Stimulated activated CD8-positive, alpha-beta memory T cell treated with anti-CD3 and anti-CD28 coated beads, Interleukin-2, amount 100 ng/mL, for 48 hours (primary cell): ENCODE measurements at regions not wholly inside any gene's neighbourhood (a gene's known extent, or its start where the extent isn't known, plus 50 kb on each side); places are given as distances from the start of the nearest gene placed in this dataset.
"Not testable (repeated sequence)": the region's sequence is repeated elsewhere in the genome, so short reads cannot be mapped to it uniquely, and the experiment has no call there.

Source experiments
- DNase-seq, 2 donors: peaks; one replicate each; pipeline ENCODE4 v3.0.0-alpha.2; 2020; ENCODE audit warnings: low read depth in 2 of 2

DNA sequence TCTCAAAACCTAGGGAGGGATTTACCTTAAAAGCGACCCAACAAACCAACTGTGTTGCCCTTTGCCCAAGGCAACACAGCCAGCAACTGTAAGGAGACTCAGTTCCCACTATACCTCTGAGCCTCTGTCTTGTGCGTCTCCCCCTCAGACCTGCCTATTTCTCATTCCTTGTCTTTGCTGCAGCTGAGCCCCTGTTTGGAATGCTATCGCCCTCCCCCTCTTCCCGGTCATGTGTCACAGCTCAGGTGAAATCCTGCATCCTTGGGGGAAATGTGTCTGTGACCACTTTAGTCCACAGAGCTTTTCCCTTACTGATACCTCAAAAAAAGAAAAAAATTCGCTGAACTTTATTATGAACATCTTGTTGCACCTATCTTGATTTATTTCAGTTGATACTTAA is 52.0 kb upstream of the LRIG1 start:
- DNase-seq, result no peak

DNA sequence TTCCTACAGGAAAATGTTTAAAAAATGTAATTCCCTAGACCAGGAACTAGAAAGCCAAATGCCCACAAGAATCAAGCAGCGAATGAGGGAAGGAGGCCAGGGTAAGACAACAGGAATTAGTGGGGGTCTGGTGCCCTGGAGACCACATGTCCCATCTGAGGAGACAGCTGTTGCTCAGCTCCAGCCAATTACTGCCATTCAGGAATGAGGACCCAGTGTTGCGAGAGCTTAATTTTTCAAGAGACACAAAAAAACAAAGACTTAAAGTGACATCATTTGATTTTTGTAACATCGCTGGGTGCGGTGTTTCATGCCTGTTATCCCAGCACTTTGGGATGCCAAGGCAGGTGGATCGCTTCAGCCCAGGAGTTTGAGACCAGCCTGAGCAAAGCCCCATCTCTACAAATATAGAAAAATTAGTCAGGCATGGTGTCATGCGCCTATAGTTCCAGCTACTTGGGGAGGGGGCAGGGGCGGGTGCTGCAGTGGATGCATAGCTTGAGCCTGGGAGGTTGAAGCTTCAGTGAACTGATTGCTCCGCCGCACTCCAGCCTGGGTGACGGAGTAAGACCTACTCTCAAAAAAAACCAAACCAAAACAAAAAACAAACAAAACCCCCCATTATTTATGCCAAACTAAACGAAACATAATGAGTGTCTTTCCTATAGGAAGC is 52.8 kb upstream of the LRIG1 start:
- DNase-seq, result no peak

DNA sequence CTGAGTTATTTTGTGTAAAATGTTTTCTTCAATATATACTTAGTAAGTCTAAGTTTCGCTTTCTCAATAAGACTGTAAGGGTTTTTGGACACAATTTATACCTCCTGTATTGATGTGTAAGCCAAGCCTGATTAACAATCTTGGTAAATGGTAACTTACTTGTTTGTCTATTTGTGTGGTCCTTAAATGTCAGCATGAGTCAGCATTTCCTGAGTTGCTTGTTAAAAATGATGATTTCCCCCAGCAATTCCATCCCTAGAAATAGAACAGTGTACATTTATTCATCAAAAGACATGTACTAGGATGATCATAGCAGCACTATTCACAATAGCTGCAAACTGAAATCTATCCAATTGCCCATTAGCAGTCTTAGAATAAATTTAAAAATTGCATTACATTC is 53.4 kb upstream of the LRIG1 start:
- no peak for DNase-seq

DNA sequence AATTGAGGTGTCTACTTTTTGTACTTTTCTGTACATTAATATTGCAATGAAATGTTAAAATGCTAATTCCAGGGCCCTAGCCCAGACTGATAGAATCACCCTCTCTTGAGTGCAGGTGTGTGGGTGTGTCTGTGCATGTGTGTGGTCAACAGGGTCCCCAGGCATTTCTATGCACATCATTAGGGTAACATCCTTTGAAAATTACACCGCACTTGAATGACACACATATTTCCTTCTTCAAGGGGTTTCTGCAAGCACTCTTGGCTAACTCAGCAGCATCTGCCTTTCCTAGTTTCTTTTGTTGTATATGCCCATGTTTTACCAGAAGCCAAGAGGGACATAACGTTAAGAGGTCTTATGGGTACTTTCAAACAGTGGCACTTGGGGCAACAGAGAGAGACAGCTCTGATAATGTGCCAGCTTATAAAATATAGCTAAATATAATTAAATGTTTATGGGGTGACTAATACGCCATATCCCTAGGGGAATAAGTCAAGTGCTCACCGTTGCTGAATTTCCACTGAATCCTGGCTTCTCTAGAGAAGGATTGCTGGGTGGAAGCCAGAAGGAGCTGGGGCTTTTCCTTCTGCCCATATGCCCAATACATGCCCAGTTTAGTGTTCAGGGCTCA is 54.5 kb upstream of the LRIG1 start:
- no peak for DNase-seq

DNA sequence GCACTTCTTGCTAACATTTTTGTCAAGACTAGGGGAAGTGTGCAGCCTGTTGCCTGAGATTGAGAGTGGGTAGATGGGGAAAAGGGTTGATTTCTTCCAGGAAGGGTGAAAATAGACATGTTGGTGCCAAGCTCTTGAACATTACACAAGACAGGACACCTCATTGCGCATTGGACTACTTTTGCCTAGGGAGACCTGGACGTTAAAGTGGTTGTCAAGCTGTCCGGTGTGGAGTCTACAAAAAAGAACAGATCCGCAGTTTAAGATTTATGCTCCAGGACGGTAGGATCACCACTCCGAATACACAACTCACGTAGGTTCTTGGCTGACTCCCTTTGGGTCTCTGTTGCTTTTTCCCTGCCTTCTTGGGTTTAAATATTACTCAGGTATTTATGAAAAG is 56.3 kb upstream of the LRIG1 start:
- no peak for DNase-seq

DNA sequence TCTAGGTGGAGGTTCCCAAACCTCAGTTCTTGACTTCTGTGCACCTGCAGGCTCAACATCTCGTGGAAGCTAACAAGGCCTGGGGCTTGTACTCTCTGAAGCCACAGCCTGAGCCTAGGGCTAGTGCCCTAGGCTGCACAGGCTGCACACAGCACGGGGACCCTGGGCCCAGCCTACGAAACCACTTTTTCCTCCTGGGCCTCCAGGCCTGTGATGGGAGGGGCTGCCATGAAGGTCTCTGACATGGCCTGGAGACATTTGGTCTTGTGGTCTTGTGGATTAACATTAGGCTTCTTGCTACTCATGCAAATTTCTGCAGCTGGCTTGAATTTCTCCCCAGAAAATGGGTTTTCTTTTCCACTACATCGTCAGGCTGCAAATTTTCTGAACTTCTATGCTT is 59.1 kb upstream of the LRIG1 start:
- DNase-seq, result not testable (repeated sequence)

DNA sequence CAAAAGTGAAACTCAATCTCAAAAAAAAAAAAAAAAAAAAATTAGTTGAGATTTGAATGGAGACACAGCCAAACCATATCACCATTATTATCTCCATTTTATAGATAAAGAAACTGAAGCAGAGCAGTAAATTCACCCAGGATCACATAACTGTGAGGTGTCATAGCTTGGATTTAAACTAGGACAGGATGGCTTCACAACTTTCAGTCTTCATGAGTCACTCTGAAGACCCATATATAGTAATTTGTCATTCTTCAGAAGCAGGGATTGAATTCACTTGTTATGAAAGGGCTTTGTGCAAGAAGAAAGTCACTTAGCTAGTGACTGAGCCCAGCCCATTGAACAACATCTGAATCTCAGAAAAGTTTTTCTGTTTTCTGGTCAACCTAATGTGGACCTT is 60.5 kb upstream of the LRIG1 start:
- DNase-seq, result no peak

DNA sequence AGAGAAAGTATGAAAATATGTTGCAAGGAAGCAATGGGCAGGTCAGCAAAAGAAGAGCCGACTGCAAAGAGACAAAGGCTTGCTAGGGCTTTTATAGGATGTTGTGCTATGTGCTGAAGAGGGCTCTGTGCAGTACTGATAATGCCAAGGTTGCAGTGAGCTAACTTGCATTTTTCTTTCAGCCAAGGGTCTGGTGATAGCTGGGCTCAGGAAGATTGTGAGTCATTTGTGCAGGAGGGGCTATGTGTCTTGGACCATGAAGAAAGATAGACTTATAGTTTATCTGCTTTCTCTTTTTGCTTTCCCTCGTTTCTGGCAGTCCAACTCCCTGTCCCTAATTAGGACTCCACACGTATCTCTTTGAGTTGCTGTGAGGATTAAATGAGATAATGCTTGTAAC is 64.5 kb upstream of the LRIG1 start:
- DNase-seq, result no peak

DNA sequence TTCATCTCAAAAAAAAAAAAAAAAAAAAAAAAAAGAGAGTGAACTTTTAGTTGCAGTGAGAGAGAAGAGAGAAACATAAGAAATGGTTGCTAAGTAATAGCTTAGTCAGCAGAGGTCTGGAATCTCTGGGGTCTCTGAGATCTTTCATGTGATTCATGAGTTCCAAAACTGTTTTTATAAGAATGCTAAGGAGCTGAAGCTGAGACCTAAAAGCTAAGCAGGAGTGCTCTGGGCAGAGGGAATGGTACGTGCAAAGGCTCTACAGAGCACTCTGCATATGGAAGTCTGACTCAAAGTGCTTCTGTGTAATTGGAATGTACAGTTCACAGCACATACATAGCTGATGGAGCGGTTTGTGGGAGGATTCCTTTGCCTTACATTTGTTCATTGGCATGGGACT is 66.3 kb upstream of the LRIG1 start:
- DNase-seq, result no peak

DNA sequence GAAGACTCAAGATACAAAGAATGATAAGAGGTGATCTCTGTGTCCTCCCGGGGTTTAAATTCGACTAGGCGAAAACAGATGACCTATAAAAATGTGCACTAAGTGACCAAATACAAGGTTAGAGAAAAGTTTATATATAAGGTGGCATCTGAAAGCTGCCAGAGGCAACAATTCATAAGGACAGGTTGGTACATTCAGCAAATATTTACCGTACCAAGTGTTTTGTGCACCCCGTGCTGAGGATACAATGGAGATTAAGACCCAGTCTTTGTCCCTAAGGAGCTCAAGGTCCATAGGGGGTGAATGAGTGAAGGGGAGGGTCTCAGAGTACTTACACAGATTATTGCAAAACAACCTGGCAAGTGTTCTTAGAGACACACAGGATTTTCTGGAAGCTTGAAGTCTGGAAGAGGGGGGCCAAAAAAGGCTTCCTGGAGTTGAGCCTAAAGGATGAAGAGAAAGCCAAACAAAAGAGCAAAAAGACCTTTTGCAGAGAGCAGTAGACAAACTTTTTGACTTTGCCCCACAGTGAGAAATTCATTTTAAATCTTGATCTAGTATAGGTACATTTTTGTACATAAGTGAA is 71.4 kb upstream of the LRIG1 start:
- no peak for DNase-seq

DNA sequence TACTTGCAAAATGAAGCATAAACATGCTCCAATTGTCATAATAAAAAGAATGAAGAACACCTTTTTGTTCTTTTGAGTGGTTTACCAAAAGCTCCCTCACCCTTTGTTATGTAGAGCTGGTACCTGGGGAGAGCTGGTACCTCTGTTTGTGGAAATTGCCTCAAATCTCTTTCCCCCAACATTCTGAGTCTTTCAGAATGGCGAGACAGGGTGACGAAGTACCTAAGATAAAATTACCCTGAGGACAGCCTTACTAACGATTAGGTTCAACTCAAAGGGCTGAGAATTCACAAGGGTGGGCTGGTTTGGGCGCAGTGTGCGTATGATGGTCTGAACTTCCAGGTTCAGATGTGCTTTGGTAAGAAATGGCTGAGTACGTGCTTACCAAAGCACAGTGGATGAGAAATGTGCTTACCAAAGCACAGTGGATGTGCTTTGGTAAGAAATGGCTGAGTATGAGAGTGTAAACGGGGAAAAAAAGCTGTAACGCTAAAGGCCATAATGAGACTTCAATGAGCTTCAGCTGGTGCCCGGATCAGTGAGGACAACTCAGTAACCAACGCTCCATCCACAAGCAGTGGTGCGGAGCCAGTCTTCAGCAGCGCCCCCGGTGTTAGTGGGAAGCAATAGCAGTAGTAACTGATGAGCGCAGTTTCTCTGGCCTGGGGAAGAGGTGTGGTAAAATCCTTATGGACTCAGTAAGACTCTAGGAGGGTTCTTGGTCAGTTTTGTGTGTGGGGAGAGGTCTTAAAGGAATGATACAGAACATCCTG is 72.3 kb upstream of the LRIG1 start:
- DNase-seq, result no peak

DNA sequence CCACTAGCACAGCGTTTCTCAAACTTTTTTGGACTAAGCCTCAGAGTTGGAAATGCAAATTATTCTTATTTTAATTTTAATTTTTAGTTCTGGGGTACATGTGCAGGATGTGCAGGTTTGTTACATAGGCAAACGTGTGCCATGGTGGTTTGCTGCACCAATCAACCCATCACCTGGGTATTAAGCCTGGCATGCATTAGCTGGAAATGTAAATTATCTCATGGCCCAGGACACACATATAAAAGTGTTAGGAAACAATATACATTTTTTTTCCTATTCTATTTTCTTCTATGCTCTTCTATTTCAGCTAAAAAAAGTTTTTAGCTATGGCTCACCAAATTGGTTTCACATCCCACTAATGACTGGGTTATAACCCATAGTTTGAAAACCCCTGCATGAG is 73.3 kb upstream of the LRIG1 start:
- no peak for DNase-seq

DNA sequence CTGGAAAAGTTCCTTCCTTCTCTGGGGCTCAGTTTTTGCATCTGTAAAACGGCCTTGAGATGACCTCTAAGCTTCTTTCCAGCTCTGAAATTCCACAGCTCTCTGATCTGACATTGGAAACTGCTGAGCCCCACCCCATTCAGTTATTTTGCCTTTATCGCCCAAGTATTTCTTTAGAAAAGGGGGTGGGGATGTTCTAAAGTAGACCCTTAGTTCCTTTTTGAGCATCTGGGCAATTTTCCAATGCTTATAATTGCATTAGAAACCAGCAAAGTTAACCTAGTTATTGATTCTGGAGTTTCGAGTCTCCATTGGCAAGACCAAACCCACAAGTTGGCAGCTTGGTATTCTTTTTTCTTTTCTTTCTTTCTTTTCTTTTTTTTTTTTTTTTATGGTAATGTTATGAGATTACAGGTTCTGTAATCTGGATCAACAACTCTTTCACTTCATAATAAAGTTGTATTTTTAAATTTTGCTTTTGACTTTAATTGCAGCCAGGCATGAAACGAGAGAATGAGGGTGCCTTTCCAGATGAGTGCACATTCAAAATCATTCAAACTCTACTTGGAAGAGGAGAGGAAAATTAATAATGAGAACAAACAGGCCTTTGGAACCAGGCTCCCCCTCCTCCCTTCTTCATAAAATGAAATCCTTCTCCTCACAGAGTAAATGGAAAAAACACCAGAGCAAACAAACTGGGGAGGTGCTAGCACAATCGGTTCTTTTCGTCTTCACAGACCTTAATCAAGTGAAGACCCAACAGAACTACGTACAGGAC is 76.8 kb upstream of the LRIG1 start:
- DNase-seq, result no peak

DNA sequence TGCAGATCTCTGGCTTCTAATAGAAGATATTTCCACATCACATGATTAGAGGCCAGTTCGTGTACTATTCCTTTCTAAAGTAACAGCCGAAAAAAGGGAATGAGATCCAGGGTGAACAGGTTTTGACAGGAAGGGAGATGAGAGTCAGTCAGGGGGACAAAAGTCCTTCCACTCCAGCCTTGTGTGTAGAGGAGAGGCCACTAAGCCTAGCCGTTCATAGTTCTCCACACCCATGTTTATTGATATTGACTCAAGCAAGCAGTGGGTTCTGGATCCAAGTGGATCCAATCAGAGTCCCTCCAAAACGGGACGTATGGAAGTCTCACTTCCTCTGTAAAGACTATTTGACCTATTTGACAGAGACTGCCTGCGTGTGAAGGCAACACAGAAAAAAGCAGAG is 80.4 kb upstream of the LRIG1 start:
- DNase-seq, result no peak

DNA sequence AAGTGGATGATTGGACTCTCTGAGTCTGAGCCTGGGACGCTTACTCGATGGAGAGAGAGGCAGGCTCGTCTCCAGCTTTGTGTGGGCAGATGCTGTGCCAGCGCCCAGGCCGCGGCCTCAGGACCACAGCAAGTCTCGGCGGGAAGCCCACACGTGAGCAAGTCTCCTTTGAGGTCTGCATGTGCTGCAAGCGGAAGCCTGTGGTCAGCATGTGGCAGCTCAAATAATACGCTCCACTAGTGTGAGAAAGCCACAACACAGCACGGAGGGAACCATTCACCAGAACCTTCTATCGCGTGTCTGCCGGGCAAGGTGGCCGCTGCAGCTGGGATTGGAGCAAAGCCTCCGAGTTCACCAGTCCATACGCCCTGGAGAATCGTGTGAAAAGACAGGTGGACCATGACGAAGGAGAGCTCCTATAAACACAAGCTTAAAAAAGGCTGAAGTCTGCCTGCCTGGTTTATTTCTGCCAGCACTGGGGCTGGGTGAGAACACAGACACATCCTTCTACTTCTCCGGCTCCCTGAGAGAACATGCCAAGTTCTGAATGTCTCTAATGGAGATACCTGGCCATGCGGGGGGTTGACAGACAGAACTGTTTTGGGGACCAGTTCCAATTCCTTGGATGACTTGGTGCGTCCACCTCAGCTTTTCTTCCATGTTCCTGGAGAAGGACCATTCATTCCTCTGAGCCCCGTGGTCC is 82.0 kb upstream of the LRIG1 start:
- DNase-seq, result peak; percentile 14 to 15

DNA sequence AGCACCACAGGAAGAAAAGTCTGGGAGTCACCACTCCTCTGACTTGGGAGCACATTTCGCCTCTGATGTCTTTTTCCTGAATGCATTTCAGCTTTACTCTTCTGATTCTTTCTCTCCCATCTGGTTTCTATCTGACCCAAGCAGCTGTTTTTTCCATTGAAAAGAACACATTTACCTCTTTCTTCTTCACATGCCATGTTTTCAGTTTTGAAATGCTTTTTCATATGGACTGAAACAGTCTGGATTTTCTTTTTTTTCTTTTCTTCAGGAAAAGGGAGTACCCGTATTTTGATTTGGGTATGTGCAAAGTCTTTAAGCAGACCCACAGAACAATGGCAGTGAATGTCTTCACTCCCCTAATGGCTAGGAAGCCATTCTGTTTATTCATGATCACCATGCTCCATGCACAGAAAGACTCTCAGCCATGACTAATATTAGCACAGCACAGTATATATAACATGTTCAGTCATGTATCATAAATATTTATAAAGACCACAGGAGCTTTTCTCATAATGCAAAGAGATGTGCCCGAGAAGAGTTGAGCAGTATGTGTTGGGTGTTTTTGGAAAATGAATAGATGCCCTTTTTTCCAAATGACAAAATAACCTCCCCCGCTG is 82.7 kb upstream of the LRIG1 start:
- DNase-seq, result no peak

DNA sequence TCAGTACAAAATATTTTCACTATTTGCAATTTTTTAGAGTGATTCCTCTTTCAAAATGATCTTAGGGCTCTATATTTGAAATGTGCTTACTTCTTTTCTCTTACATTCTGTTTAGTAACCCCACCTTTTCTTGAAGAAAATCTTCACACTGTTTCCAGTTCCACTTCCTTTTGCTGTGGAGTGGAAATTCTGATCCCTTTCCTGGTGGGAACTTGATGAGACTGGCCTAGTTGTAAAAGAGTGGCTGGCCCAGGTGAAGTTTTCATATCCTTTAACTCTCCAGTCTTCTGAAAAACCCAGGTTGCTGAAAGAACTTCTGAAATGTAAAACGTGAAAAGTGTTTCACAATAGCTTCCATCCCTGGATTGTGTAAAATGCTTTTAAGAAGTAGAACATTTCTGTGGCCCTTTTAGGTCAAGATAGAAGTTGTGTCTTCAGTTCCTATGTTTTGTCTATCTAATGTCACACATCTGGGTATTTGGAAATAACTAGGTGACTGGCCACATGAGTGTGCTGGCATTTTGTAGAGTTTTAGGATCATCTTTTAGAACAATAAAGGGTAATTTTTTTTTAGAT is 84.8 kb upstream of the LRIG1 start:
- DNase-seq, result no peak

DNA sequence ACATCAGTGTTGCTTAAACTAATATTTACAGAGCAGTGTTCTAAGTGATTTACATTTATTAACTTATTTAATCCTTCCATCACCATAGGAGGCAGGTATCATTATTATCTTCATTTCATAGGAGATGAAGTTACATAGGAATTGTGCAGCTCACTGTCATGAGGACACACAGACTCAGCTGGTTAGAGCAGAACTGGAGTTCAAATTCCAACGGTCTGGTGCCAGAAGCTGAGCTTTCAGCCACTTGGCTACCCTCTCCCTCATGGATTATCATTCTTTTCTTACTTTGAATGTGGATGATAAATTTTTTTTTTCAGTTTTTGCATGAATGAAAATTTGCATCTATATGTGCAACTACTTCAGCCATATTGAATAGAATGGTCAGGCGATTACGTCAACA is 86.0 kb upstream of the LRIG1 start:
- DNase-seq, result no peak

DNA sequence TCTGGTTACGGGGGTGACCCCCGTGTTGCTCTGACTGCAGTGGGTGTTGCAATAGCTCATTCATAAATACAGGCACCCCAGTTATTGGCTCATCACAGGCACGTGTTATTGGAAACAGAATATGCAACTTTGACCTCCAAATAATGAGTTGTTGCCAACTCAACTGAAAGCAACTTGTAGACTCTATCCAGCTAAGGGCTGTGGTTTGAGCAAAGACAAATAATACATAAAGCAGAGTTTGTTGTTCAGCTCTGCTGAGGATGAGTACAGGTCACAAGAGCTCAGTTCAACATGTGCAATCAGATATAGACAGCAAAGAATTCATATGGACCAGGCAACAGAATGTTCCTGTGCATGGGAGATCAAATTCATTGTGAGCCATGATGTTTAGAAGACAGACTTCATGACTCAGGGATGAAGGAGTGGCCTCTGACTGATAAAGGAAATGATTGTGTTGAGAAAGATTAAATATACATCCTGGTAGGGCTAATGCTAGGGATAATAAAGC is 87.6 kb upstream of the LRIG1 start:
- no peak for DNase-seq

DNA sequence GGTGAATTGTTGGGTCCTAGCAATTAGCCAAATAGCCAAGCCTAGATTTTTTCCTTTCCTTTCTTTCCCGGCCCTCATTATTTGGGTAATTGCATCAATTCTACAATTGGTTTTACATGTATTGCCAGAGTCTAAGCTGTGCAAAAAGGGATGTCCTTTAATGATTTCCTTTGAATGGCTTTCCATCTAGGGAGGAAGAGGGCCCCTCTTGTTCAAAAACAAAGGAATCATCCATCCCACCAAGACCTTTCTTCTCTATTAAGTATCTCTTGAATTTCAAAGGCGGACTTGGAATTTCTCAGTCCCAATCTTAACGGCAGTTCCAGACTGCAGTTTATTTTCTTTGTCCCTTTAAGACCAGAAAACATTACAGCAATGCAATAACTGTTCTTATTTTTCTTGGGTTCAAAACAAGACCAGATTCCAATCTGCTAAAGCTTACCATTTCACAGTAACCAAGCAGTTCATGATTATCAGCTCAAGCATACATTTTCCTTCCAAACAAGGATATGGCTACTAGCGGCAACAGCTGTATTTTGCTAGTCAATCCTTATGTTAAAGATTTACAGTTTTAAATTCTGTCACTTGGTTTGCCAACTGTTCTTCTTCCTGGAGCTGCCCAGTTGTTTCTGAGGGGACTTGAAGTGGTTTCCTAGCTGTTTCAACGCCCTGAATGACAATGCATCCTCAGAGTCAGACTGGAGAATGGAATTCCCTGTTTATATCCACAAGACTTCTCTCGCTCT is 91.4 kb upstream of the LRIG1 start:
- no peak for DNase-seq
